Neural progenitor cell (in vitro differentiated cells): ENCODE measurements at regions not wholly inside any gene's neighbourhood (a gene's known extent, or its start where the extent isn't known, plus 50 kb on each side); places are given as distances from the start of the nearest gene placed in this dataset.
A peak's percentile ranks its signal among the peaks of the same experiment; 100 is the strongest.

ENCODE experiments used
- DNase-seq: peaks from one replicate; pipeline ENCODE4 v3.0.0-alpha.2; 2016; ENCODE audit warnings: low spot score
- H2AFZ ChIP-seq: fragments of 200-600 bp; sonication (generic); replicated peaks from 2 replicates; pipeline ENCODE4 v1.6.1; 2016; ENCODE audit warnings: antibody characterized with exemption
- H3F3A ChIP-seq: fragments of 200-600 bp; sonication (generic); 2 replicates; pipeline ENCODE4 v1.6.1; 2016; ENCODE audit warnings: antibody characterized with exemption, low read depth
- H3K27ac ChIP-seq: fragments of 200-600 bp; sonication (generic); 2 replicates; pipeline ENCODE4 v1.5.1; 2016; ENCODE audit warnings: mild to moderate bottlenecking
- H3K27me3 ChIP-seq: fragments of 200-600 bp; sonication (generic); 2 replicates; pipeline ENCODE4 v1.6.1; 2016; ENCODE audit warnings: mild to moderate bottlenecking, moderate library complexity
- H3K36me3 ChIP-seq: fragments of 200-600 bp; sonication (generic); 2 replicates; pipeline ENCODE4 v1.5.1; 2016
- H3K4me1 ChIP-seq: fragments of 200-600 bp; sonication (generic); 2 replicates; pipeline ENCODE4 v1.6.1; 2016; ENCODE audit warnings: mixed run types
- H3K4me2 ChIP-seq: fragments of 200-600 bp; sonication (generic); 2 replicates; pipeline ENCODE4 v1.6.1; 2016
- H3K4me3 ChIP-seq: fragments of 200-600 bp; sonication (generic); 2 replicates; pipeline ENCODE4 v1.5.1; 2016
- H3K79me2 ChIP-seq: fragments of 200-600 bp; sonication (generic); 2 replicates; pipeline ENCODE4 v1.6.1; 2016; ENCODE audit warnings: low read depth
- H3K9ac ChIP-seq: fragments of 200-600 bp; sonication (generic); 2 replicates; pipeline ENCODE4 v1.6.1; 2016
- H3K9me3 ChIP-seq: fragments of 200-600 bp; sonication (generic); 2 replicates; pipeline ENCODE4 v1.5.1; 2016; ENCODE audit warnings: low read depth
- H4K20me1 ChIP-seq: fragments of 200-600 bp; sonication (generic); 2 replicates; pipeline ENCODE4 v1.6.1; 2016; ENCODE audit warnings: low read depth
- H3K27ac Mint-ChIP-seq: 3 replicates; pipeline ENCODE4 v1.8.0; 2021; ENCODE audit warnings: mixed read lengths
- H3K27me3 Mint-ChIP-seq: 2 replicates; pipeline ENCODE4 v1.8.0; 2022; ENCODE audit warnings: low read depth, mild to moderate bottlenecking, inconsistent platforms, moderate library complexity, mixed read lengths; ENCODE audit not compliant: insufficient read depth
- H3K36me3 Mint-ChIP-seq: 3 replicates; pipeline ENCODE4 v1.8.0; 2021; ENCODE audit warnings: mixed read lengths
- H3K4me1 Mint-ChIP-seq: 3 replicates; pipeline ENCODE4 v1.8.0; 2021; ENCODE audit warnings: mixed read lengths
- H3K4me3 Mint-ChIP-seq: 3 replicates; pipeline ENCODE4 v1.8.0; 2021; ENCODE audit warnings: mild to moderate bottlenecking, moderate library complexity, mixed read lengths
- H3K9me3 Mint-ChIP-seq: 3 replicates; pipeline ENCODE4 v1.8.0; 2020; ENCODE audit warnings: mixed read lengths
- EZH2 ChIP-seq: fragments of 200-600 bp; sonication (generic); IDR thresholded peaks from 2 replicates; pipeline ENCODE4 v1.6.1; 2017; ENCODE audit warnings: antibody characterized with exemption, mild to moderate bottlenecking, moderate library complexity
- EZH2phosphoT487 ChIP-seq: fragments of 200-600 bp; sonication (generic); IDR thresholded peaks from 2 replicates; pipeline ENCODE4 v1.6.1; 2017; ENCODE audit warnings: antibody characterized with exemption
- TF ChIP-seq, protein P1 (sequence below): fragments of 200-600 bp; sonication (generic); IDR thresholded peaks from 2 replicates; pipeline ENCODE4 v1.5.1; 2017; ENCODE audit warnings: antibody characterized with exemption, mild to moderate bottlenecking

DNA sequence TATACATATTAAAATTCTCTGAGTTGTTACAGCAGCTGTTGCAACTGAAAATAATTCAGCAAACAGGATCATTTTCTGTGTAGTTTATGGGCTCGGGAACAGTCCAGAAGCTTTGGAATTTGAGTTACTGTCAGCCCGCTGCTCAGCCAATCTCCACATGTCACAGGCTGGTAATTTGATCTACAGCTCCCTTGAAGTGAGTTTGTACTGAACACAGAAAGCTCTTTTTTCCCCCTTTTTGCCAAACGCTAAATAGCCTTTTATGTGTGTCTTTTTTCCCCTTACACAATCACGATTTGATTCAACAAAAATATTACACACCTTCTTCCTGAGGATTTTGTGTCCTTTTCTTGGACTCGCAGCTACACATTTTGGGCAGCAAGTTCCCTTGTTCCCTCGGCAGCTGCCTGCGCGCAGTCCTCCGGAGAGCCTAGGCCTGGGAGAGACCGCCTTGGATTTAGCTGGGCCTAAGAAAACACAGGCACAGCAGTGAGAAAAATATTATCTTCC lies 371.4 kb downstream of the KCNRG start:
- Mint-ChIP-seq H3K4me3 (peak overlapping the region; percentile 74), H3K36me3 (no peaks in the 10 kb centered on the region), H3K27me3 (no peaks in the 10 kb centered on the region), H3K4me1 (peaks cover 39% of the 10 kb centered on the region), H3K9me3 (peaks cover 2% of the 10 kb centered on the region), H3K27ac (peak overlapping the region; percentile 99)
- Histone ChIP-seq H3K4me2 (peak overlapping the region; percentile 69), H3K4me3 (peak overlapping the region; percentile 28), H3K79me2 (no peaks in the 10 kb centered on the region), H3K36me3 (no peaks in the 10 kb centered on the region), H3K9ac (peak overlapping the region; percentile 35), H4K20me1 (no peaks in the 10 kb centered on the region), H3K4me1 (peaks cover 36% of the 10 kb centered on the region), H2AFZ (peak overlapping the region; percentile 95), H3K9me3 (no peaks in the 10 kb centered on the region), H3F3A (peaks cover 25% of the 10 kb centered on the region), H3K27me3 (no peaks in the 10 kb centered on the region), H3K27ac (peak overlapping the region; percentile 66)
- DNase-seq = peak; percentile 56
- TF ChIP-seq EZH2phosphoT487 (no peak), EZH2 (no peak)

DNA sequence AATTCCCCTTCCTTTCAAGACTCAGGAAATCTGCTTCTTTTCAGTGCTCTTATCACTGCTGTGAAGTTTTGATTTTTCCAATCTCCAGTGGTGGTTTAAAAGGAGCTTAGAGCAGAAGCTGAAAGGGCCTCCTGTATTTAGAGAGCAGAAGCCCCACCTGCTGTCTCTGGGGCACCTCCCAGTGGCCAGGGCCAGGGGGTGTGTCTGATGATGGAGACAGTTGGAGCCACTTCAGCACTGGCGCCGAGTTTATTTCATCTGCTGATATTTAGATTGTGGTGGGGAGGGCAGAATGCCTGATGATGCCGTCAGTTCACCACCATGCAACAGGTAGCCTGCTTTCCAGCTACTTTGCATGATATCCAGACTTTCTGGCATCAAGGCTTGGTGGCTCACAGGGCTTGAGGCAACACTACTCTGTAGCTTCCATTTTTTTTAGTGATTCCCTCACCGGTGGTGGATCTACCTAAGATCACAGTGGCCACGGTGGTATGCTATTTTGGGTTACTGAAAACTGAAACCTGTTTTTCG lies 371.9 kb downstream of the KCNRG start:
- peak; percentile 75 for DNase-seq
- Histone ChIP-seq H3K27ac (peak overlapping the region; percentile 66), H4K20me1 (no peaks in the 10 kb centered on the region), H3F3A (peaks cover 25% of the 10 kb centered on the region), H3K36me3 (no peaks in the 10 kb centered on the region), H3K4me1 (peaks cover 36% of the 10 kb centered on the region), H3K27me3 (no peaks in the 10 kb centered on the region), H2AFZ (peak overlapping the region; percentile 95), H3K9me3 (no peaks in the 10 kb centered on the region), H3K4me3 (peak overlapping the region; percentile 28), H3K9ac (peak overlapping the region; percentile 35), H3K79me2 (no peaks in the 10 kb centered on the region), H3K4me2 (peak overlapping the region; percentile 69)
- Mint-ChIP-seq H3K9me3 (peaks cover under 1% of the 10 kb centered on the region), H3K4me1 (peaks cover 39% of the 10 kb centered on the region), H3K36me3 (no peaks in the 10 kb centered on the region), H3K4me3 (peak overlapping the region; percentile 74), H3K27ac (peak overlapping the region; percentile 99), H3K27me3 (no peaks in the 10 kb centered on the region)
- TF ChIP-seq, protein P1, sequence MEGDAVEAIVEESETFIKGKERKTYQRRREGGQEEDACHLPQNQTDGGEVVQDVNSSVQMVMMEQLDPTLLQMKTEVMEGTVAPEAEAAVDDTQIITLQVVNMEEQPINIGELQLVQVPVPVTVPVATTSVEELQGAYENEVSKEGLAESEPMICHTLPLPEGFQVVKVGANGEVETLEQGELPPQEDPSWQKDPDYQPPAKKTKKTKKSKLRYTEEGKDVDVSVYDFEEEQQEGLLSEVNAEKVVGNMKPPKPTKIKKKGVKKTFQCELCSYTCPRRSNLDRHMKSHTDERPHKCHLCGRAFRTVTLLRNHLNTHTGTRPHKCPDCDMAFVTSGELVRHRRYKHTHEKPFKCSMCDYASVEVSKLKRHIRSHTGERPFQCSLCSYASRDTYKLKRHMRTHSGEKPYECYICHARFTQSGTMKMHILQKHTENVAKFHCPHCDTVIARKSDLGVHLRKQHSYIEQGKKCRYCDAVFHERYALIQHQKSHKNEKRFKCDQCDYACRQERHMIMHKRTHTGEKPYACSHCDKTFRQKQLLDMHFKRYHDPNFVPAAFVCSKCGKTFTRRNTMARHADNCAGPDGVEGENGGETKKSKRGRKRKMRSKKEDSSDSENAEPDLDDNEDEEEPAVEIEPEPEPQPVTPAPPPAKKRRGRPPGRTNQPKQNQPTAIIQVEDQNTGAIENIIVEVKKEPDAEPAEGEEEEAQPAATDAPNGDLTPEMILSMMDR = peak; percentile 48
- no peak for TF ChIP-seq EZH2
- TF ChIP-seq EZH2phosphoT487 = no peak

DNA sequence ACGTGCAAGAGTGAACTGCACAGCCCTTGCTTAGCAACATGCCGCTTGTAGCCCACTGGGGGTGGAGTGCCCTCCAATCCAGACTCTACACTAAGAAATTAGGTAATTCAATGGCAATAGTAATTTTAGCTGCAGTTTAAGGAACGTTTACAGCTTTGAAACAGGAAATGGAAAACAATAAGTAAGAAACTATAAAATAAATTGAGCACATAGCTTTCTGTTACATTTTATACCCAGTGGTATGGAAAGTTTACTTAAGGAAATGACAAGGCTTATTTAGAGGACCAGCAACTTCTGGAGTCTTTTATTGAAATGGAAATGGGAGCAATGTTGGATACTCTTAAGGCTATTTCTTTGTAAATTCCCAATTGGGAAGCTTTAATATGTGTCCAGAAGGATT lies 373.2 kb downstream of the KCNRG start:
- Mint-ChIP-seq H3K4me3 (no peak overlapping the region), H3K4me1 (peaks cover 45% of the 10 kb centered on the region), H3K36me3 (no peaks in the 10 kb centered on the region), H3K9me3 (no peaks in the 10 kb centered on the region), H3K27ac (no peak overlapping the region), H3K27me3 (no peaks in the 10 kb centered on the region)
- H3K4me1 ChIP-seq = peaks cover 42% of the 10 kb centered on the region
- TF ChIP-seq, protein P1 = no peak
- TF ChIP-seq EZH2phosphoT487 (no peak), EZH2 (no peak)
- no peaks in the 10 kb centered on the region for H3K9me3 ChIP-seq
- peaks cover 25% of the 10 kb centered on the region for H3F3A ChIP-seq
- H3K27me3 ChIP-seq = no peaks in the 10 kb centered on the region
- H3K27ac ChIP-seq = no peak overlapping the region
- no peaks in the 10 kb centered on the region for H3K79me2 ChIP-seq
- H4K20me1 ChIP-seq = no peaks in the 10 kb centered on the region
- no peak overlapping the region for H3K4me2 ChIP-seq
- no peak for DNase-seq
- no peak overlapping the region for H2AFZ ChIP-seq
- H3K36me3 ChIP-seq = no peaks in the 10 kb centered on the region
- H3K4me3 ChIP-seq = no peak overlapping the region
- no peak overlapping the region for H3K9ac ChIP-seq

DNA sequence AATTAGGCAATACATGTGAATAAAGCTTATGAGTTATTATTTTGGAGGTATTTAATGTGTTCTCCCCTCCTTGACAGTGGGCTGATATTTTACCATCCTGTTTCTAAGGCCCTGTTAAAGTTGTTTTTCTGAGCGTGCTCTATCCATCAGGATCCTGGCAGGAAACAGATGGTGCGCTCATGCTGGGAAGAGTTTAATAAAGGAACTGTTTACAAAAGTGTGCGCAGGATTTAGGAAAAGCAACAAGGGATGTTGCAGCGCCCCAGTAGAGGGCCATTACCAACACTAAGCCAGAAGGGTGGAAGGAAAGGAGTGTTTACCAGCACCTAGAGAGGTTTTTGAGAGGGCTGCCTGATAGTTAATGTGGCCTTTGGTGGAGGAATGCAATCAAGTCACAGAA lies 374.5 kb downstream of the KCNRG start:
- Histone ChIP-seq H2AFZ (no peak overlapping the region), H3K79me2 (no peaks in the 10 kb centered on the region), H3K4me3 (no peak overlapping the region), H4K20me1 (no peaks in the 10 kb centered on the region), H3K36me3 (no peaks in the 10 kb centered on the region), H3K4me2 (no peak overlapping the region), H3F3A (peaks cover 25% of the 10 kb centered on the region), H3K4me1 (peaks cover 48% of the 10 kb centered on the region), H3K9ac (no peak overlapping the region), H3K27ac (no peak overlapping the region), H3K27me3 (no peaks in the 10 kb centered on the region), H3K9me3 (no peaks in the 10 kb centered on the region)
- H3K36me3 Mint-ChIP-seq = no peaks in the 10 kb centered on the region
- DNase-seq = no peak
- H3K4me1 Mint-ChIP-seq = peaks cover 53% of the 10 kb centered on the region
- H3K27me3 Mint-ChIP-seq = peaks cover 2% of the 10 kb centered on the region
- H3K4me3 Mint-ChIP-seq = no peak overlapping the region
- no peaks in the 10 kb centered on the region for H3K9me3 Mint-ChIP-seq
- no peak for TF ChIP-seq EZH2phosphoT487
- TF ChIP-seq, protein P1 = no peak
- H3K27ac Mint-ChIP-seq = peak overlapping the region; percentile 27
